ENCODE measurements at regions not wholly inside any gene's neighbourhood (a gene's known extent, or its start where the extent isn't known, plus 50 kb on each side); places are given as distances from the start of the nearest gene placed in this dataset.

DNA sequence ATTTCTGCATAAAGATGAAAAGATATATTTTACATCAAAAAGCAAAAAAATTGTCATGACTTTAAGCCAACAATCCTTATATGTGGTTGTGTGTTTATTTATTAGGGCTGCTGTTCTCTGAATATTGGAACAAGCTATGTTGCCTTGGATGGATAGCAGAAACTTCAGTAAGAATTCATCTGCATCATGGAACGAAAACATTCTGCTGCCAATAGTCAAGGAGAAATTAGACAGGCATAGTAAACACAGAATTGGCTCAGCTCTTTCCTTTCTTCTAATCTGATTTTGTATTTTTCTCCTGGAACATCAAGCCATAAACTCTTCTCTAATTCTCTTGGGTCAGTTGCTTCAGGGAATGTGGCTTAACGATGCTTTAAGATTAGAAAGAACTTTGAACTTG lies 1257.0 kb downstream of the NLGN4X start:
- TF ChIP-seq POLR2A (IDR thresholded peaks at IDR 0.05; ENCODE audit: low read length): no peak
- no peak for TF ChIP-seq NFE2L2 (conservative IDR thresholded peaks at IDR 0.05; ENCODE audit: low read length)

Data from A549 (cell line).